ENCODE measurements at regions not wholly inside any gene's neighbourhood (a gene's known extent, or its start where the extent isn't known, plus 50 kb on each side); places are given as distances from the start of the nearest gene placed in this dataset.

DNA sequence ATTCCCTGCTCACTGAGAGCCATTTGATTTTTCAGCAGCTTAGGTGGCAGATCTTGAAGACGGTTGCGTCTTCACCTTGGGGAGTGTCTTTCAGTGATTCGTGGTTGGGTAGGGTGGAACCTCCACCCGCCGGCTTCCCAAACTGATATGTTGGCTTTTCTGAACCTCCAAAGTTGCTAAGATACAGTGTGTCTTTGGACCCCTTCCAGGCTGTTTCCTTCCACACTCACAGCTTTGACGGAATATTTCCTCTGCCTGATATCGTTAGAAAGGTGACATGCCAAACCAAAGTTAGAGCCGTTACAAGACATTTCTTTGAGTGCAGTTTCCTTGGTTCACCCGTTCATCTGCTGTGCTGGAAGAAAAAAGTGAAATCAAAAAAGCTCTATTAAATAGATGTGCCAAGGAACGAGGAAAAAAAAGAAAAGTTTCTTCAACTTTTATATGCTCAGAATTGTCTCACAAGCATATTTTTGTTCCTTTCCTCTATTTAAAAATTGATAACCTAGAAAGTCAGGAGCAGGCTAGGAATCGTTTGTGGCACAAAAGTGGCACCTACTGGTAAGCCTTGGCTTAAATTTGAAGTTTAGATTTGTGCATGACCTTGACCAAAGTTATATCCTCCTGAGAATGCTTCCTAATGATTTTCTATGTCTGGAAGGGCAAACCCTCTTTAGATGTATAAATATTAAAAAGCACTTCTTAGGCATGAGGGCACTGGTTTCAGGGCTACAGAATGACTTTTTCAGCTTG lies 270.7 kb upstream of the WWC1 start:
- Histone ChIP-seq H3K4me1 (ENCODE audit: control insufficient read depth, insufficient read depth, low read length) (0 out of 2 replicates have a peak, but pooled peaks cover 4% of the 10 kb centered on the region), H3K9me3 (ENCODE audit: control insufficient read depth, insufficient read depth, low read depth, low read length) (no peaks in the 10 kb centered on the region), H3K27ac (ENCODE audit: low read depth, low read length) (no peak overlapping the region), H3K27me3 (ENCODE audit: control insufficient read depth, insufficient read depth, low read length) (0 out of 2 replicates have a peak, but pooled peaks cover 3% of the 10 kb centered on the region), H3K9ac (ENCODE audit: low read length) (no peak overlapping the region), H3K4me3 (ENCODE audit: low read depth, low read length) (no peak overlapping the region), H3K36me3 (ENCODE audit: control insufficient read depth, insufficient read depth, low read length) (no peaks in the 10 kb centered on the region)

DNA sequence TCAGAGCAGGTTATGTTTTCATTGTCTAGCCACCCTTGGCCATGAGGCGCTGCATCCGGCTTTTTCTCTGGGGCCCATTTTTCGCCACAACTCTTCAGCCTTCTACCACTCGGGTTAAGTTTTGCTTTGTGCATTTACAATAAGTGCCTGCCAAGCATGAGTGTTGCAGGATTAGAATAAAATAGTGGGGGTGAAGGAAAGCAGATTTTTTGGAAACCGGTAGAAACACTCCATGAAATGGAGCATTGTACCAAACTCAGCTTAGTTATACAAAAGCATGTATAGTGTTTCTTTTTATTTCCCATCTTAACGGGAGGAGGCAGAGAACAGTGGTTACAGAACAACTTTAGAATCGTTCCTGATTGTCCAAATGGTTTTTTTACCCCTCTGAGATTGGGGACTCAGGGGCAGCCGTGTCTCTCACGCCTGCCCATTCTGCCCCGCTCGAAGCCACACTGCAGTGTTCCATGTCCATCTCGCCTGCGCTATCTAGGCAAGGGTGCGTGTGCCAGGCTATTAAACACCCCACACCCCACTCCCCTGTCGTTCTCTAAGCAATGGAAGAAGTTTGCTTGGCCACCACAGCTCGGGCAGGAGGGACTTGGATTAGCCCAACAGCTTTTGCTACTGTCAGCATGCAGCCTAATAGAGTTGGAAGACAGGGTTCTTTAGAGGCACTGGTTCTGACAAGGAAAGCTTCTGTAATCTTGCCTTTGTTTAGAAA lies 268.8 kb upstream of the WWC1 start:
- H3K9me3 ChIP-seq (ENCODE audit: control insufficient read depth, insufficient read depth, low read depth, low read length), result no peaks in the 10 kb centered on the region
- H3K36me3 ChIP-seq (ENCODE audit: control insufficient read depth, insufficient read depth, low read length), result no peaks in the 10 kb centered on the region
- H3K4me3 ChIP-seq (ENCODE audit: low read depth, low read length), result no peak overlapping the region
- H3K27ac ChIP-seq (ENCODE audit: low read depth, low read length), result no peak overlapping the region
- H3K9ac ChIP-seq (ENCODE audit: low read length), result no peak overlapping the region
- H3K27me3 ChIP-seq (ENCODE audit: control insufficient read depth, insufficient read depth, low read length), result 0 out of 2 replicates have a peak, but pooled peaks cover 2% of the 10 kb centered on the region
- H3K4me1 ChIP-seq (ENCODE audit: control insufficient read depth, insufficient read depth, low read length), result 0 out of 2 replicates have a peak, but pooled peaks cover 4% of the 10 kb centered on the region

- no peak overlapping the region for H3K9ac ChIP-seq (ENCODE audit: low read length)
- no peaks in the 10 kb centered on the region for H3K27me3 ChIP-seq (ENCODE audit: control insufficient read depth, insufficient read depth, low read length)
Observed at GRCh38 chr5:168023191-168023590, 268.3 kb upstream of the WWC1 start.

DNA sequence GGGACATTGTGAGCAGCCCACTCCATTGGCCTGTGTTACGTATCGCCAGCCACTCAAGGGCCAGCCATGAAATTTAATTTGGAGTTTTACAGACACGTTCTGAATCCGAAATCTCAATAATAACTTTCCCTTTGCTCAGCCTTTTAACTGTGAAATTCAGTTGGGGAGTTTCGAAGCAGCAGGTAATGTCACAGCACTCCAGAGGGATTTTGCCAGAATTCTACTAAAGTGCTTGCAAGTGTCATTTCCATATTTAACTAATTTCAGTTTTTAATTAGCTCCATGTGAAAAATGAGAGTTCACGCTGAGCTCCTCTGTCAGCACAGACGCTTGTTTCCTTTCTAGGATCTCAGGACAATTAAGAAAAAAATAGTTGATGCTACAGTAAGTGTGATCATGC lies 267.1 kb upstream of the WWC1 start:
- Histone ChIP-seq H3K4me3 (ENCODE audit: low read depth, low read length) (no peak overlapping the region), H3K9ac (ENCODE audit: low read length) (no peak overlapping the region), H3K27ac (ENCODE audit: low read depth, low read length) (no peak overlapping the region), H3K27me3 (ENCODE audit: control insufficient read depth, insufficient read depth, low read length) (no peaks in the 10 kb centered on the region), H3K9me3 (ENCODE audit: control insufficient read depth, insufficient read depth, low read depth, low read length) (peaks cover 5% of the 10 kb centered on the region), H3K4me1 (ENCODE audit: control insufficient read depth, insufficient read depth, low read length) (0 out of 2 replicates have a peak, but pooled peaks cover 4% of the 10 kb centered on the region), H3K36me3 (ENCODE audit: control insufficient read depth, insufficient read depth, low read length) (no peaks in the 10 kb centered on the region)

More at GRCh38 chr5:168023191-168023590, 268.3 kb upstream of the WWC1 start:
- no peaks in the 10 kb centered on the region for H3K36me3 ChIP-seq (ENCODE audit: control insufficient read depth, insufficient read depth, low read length)
- H3K9me3 ChIP-seq (ENCODE audit: control insufficient read depth, insufficient read depth, low read depth, low read length), result no peaks in the 10 kb centered on the region
- no peak overlapping the region for H3K4me3 ChIP-seq (ENCODE audit: low read depth, low read length)
- H3K27ac ChIP-seq (ENCODE audit: low read depth, low read length), result no peak overlapping the region
- H3K4me1 ChIP-seq (ENCODE audit: control insufficient read depth, insufficient read depth, low read length), result 0 out of 2 replicates have a peak, but pooled peaks cover 4% of the 10 kb centered on the region

DNA sequence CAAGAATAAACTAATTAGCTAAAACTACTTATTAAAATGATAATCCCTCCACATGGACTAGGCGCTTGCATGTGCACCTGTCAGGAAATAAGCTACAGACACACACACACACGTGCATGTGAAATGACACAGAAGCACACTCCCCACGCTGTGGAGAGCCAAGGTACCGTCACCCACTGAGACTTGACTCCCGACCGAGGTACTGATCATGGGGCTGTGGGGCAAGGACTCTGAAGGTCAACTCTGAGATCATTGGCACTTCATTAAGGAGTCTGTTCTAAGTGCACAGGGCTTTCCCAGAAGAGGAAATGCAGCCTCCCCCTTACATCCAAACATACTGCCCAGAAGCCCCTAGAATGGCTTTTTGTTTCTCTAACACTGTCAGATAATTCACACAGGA lies 264.4 kb upstream of the WWC1 start:
- Histone ChIP-seq H3K36me3 (ENCODE audit: control insufficient read depth, insufficient read depth, low read length) (no peaks in the 10 kb centered on the region), H3K4me1 (ENCODE audit: control insufficient read depth, insufficient read depth, low read length) (0 out of 2 replicates have a peak, but pooled peaks cover 4% of the 10 kb centered on the region), H3K9me3 (ENCODE audit: control insufficient read depth, insufficient read depth, low read depth, low read length) (peaks cover 5% of the 10 kb centered on the region), H3K27ac (ENCODE audit: low read depth, low read length) (no peak overlapping the region), H3K27me3 (ENCODE audit: control insufficient read depth, insufficient read depth, low read length) (peaks cover 2% of the 10 kb centered on the region; the same call in 1 of the 2 replicates), H3K9ac (ENCODE audit: low read length) (no peak overlapping the region), H3K4me3 (ENCODE audit: low read depth, low read length) (no peak overlapping the region)

GRCh38 chr5:168030912-168031311 lies 260.5 kb upstream of the WWC1 start:
- H3K27ac ChIP-seq (ENCODE audit: low read depth, low read length), result no peak overlapping the region
- H3K9me3 ChIP-seq (ENCODE audit: control insufficient read depth, insufficient read depth, low read depth, low read length), result peaks cover 5% of the 10 kb centered on the region
- H3K4me3 ChIP-seq (ENCODE audit: low read depth, low read length), result no peak overlapping the region
- no peaks in the 10 kb centered on the region for H3K36me3 ChIP-seq (ENCODE audit: control insufficient read depth, insufficient read depth, low read length)
- no peaks in the 10 kb centered on the region for H3K4me1 ChIP-seq (ENCODE audit: control insufficient read depth, insufficient read depth, low read length)
- peaks cover 4% of the 10 kb centered on the region; the same call in 1 of the 2 replicates for H3K27me3 ChIP-seq (ENCODE audit: control insufficient read depth, insufficient read depth, low read length)
- no peak overlapping the region for H3K9ac ChIP-seq (ENCODE audit: low read length)

DNA sequence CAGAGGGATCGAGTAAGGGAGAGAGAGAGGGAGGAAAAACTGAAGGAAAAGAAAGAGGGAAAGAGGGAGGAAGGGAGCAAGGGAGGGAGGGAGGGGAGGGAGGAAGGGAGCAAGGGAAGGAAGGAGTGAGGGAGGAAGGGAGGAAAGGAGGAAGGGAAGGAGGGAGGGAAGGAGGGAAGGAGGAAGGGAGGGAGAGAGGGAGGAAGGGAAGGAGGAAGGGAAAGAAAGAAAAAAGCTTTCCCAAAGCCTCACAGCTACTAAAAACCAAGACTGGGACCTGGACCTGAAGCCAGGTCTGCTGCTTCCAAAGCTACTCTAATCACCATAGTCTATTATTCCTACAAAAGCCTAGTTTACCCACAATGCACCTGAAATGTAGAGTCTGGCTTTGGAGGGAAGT lies 259.8 kb upstream of the WWC1 start:
- Histone ChIP-seq H3K36me3 (ENCODE audit: control insufficient read depth, insufficient read depth, low read length) (no peaks in the 10 kb centered on the region), H3K27me3 (ENCODE audit: control insufficient read depth, insufficient read depth, low read length) (peaks cover 4% of the 10 kb centered on the region; the same call in 1 of the 2 replicates), H3K27ac (ENCODE audit: low read depth, low read length) (no peak overlapping the region), H3K9ac (ENCODE audit: low read length) (no peak overlapping the region), H3K4me1 (ENCODE audit: control insufficient read depth, insufficient read depth, low read length) (no peaks in the 10 kb centered on the region), H3K9me3 (ENCODE audit: control insufficient read depth, insufficient read depth, low read depth, low read length) (peaks cover 5% of the 10 kb centered on the region), H3K4me3 (ENCODE audit: low read depth, low read length) (no peak overlapping the region)

DNA sequence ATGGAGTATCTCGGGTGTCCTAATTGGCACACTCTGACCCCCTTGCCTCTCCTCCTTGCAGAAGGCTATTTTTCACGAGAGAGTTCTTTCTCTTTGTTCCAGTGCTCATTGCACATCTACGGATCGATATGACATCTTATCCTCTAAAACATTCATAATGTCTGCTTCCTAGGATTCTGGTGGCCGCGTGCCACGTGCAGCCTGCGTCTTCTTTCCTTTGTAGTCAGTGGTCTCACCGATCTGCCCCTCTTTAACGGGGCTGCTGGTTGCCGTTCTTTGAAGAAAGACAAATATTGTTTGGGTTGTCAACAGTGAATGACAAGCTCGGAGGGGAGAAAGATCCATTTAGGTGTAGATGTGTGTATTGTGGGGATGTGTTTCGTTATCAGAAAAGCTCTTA lies 252.4 kb upstream of the WWC1 start:
- H3K27ac ChIP-seq (ENCODE audit: low read depth, low read length), result no peak overlapping the region
- H3K27me3 ChIP-seq (ENCODE audit: control insufficient read depth, insufficient read depth, low read length), result peaks cover 11% of the 10 kb centered on the region; the same call in 1 of the 2 replicates

GRCh38 chr5:168039566-168040248 lies 251.7 kb upstream of the WWC1 start:
- Histone ChIP-seq H3K4me1 (ENCODE audit: control insufficient read depth, insufficient read depth, low read length) (no peaks in the 10 kb centered on the region), H3K9ac (ENCODE audit: low read length) (no peak overlapping the region), H3K4me3 (ENCODE audit: low read depth, low read length) (no peak overlapping the region), H3K27me3 (ENCODE audit: control insufficient read depth, insufficient read depth, low read length) (peaks cover 11% of the 10 kb centered on the region; the same call in 1 of the 2 replicates), H3K9me3 (ENCODE audit: control insufficient read depth, insufficient read depth, low read depth, low read length) (no peaks in the 10 kb centered on the region), H3K36me3 (ENCODE audit: control insufficient read depth, insufficient read depth, low read length) (no peaks in the 10 kb centered on the region), H3K27ac (ENCODE audit: low read depth, low read length) (no peak overlapping the region)

More for the DNA sequence above, 252.4 kb upstream of the WWC1 start:
- Histone ChIP-seq H3K4me3 (ENCODE audit: low read depth, low read length) (no peak overlapping the region), H3K4me1 (ENCODE audit: control insufficient read depth, insufficient read depth, low read length) (no peaks in the 10 kb centered on the region), H3K9me3 (ENCODE audit: control insufficient read depth, insufficient read depth, low read depth, low read length) (no peaks in the 10 kb centered on the region), H3K36me3 (ENCODE audit: control insufficient read depth, insufficient read depth, low read length) (no peaks in the 10 kb centered on the region), H3K9ac (ENCODE audit: low read length) (no peak overlapping the region)

GRCh38 chr5:168041583-168041982 lies 249.9 kb upstream of the WWC1 start:
- no peaks in the 10 kb centered on the region for H3K36me3 ChIP-seq (ENCODE audit: control insufficient read depth, insufficient read depth, low read length)
- H3K4me3 ChIP-seq (ENCODE audit: low read depth, low read length), result no peak overlapping the region
- peaks cover 14% of the 10 kb centered on the region; the same call in 1 of the 2 replicates for H3K27me3 ChIP-seq (ENCODE audit: control insufficient read depth, insufficient read depth, low read length)
- no peaks in the 10 kb centered on the region for H3K9me3 ChIP-seq (ENCODE audit: control insufficient read depth, insufficient read depth, low read depth, low read length)
- H3K27ac ChIP-seq (ENCODE audit: low read depth, low read length), result no peak overlapping the region
- no peaks in the 10 kb centered on the region for H3K4me1 ChIP-seq (ENCODE audit: control insufficient read depth, insufficient read depth, low read length)
- H3K9ac ChIP-seq (ENCODE audit: low read length), result no peak overlapping the region
